AG08396 (cell line): ENCODE measurements at regions not wholly inside any gene's neighbourhood (a gene's known extent, or its start where the extent isn't known, plus 50 kb on each side); places are given as distances from the start of the nearest gene placed in this dataset.
"Not testable (repeated sequence)": the region's sequence is repeated elsewhere in the genome, so short reads cannot be mapped to it uniquely, and the experiment has no call there.

Experiments
- DNase-seq: peaks from one replicate; pipeline ENCODE4 v3.0.0; 2012; ENCODE audit warnings: low spot score, mixed read lengths

DNA sequence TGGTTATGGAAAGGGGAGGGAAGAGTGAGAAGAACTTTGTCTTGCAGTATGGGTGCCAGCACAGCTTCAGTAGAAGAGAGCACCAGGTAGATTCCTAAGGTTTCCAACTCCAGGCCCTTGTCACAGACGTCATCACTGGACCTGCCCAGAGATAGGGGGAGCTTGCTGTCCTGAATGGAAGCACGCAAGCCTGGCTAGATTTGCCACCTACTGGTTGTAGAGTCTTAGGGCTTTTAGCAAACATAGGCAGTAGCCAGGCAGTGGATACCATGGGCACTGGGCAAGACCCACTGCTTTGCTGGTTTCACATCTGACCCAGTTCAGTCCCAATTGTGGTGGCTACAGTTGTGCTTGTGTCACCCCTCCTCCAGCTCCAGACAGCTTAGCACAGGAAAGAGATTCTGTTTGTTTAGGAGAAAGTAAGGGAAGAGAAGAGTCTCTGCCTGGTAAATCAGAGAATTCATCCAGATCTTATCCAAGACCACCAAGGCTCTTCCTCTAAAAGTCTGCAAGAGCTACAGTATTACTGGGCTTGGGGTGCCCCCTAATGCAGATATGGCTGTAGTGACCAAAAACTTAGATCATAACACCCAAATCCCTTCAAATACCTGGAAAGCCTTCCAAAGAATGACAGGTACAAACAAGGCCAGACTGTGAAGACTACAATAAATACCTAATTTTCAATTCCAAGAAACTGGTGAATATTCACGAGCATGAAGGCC is 158.9 kb downstream of the HINT1 start:
- no peak for DNase-seq

DNA sequence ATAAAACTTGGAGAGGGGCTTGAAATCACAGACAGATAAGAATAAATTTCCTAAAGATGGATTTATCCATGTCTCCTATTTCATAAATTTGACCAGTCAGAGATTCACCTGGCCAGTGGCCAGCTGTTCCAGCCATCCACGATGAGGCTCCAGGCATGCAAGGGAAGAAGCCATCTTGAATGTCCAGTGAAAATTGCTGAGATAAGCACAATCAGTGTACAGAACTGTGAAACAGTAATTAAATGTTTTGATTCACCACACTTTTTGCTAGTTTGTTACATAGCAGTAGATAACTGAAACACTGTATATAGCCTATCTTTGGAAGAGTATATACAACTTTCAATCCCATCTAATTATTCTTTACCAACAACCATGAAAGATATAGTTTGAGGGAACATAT is 163.5 kb downstream of the HINT1 start:
- no peak for DNase-seq

- DNase-seq = no peak
These were observed 164.8 kb downstream of the HINT1 start for GRCh38 chr5:131000289-131000688.

- not testable (repeated sequence) for DNase-seq
These were observed 168.3 kb downstream of the HINT1 start for GRCh38 chr5:130996720-130997119.

DNA sequence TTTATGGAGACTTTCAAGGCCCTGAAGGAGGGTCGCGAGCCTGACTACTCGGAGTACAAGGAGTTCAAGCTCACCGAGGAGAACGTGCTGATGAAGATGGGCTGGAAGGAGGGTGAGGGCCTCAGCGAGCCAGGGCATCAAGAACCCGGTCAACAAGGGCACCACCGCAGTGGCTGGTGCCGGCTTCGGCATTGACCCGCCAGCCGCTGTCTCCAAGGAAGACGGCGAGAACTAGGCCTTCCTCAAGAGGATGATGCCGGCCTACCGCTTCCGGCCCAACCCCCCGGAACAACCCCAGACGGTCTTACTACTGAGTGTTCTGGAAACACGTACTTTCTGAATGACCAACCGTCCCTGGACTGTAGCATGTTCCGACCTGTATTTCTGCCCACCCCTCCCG is 169.2 kb downstream of the HINT1 start:
- DNase-seq = no peak

- no peak for DNase-seq
These were observed 169.9 kb downstream of the HINT1 start for GRCh38 chr5:130995254-130995515.

DNA sequence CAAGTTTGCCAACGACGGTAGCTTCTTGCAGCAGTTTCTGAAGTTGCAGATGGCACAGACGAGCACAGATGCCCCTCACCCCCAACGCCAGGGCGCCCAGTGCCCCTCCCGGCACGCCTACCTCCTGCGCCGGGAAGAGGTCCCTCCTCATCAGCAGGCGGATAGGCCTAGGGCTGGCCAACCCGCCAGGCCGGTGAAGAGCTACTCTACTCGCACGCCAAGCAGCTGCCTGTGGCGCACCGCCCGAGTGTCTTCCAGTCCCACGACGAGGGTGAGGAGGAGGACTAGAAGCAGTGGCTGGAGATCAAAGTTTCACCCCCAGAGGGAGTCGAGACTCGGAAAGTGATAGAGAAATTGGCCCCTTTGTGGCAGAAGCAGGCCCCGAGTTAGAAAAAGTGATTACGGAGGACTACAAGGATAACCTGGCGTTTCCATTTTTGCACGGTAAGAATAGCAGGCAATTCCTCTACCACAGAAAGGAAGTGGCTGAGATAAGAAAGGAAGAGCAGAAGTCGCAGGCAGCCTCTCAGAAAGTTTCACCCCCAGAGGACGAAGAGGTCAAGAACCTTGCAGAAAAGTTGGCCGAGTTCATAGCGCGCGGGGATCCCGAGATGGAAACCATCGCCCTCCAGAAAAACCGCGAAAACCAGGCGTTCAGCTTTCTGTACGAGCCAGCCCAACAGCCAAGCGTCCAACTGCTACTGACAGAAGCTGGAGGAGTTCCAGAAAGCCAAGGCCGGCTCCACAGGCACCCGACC is 170.4 kb downstream of the HINT1 start:
- no peak for DNase-seq

GRCh38 chr5:130992621-130993020 is 172.4 kb downstream of the HINT1 start:
- DNase-seq = no peak

DNA sequence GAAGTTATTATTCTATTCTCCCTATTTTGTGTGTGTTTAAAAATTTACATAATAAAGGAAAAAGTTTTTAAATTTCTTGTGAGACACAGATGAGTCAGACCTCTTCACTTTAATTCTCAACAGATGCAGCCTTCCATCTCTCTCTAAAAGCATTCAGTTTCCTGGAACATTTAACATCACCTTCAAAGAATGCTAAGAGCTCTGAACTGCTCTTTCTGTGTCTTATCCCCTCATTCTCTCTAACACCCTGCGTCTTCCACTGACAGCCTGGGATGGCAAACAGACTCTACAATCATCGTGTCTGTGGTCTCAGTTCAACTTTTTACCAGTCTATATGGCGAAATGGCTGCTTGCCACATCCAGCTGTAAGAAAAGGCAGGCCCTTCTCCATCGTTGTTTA is 173.0 kb downstream of the HINT1 start:
- no peak for DNase-seq

- DNase-seq = no peak
These were observed 179.3 kb downstream of the HINT1 start for GRCh38 chr5:130985776-130986175.

GRCh38 chr5:130981663-130982062 is 183.4 kb downstream of the HINT1 start:
- DNase-seq = no peak

DNA sequence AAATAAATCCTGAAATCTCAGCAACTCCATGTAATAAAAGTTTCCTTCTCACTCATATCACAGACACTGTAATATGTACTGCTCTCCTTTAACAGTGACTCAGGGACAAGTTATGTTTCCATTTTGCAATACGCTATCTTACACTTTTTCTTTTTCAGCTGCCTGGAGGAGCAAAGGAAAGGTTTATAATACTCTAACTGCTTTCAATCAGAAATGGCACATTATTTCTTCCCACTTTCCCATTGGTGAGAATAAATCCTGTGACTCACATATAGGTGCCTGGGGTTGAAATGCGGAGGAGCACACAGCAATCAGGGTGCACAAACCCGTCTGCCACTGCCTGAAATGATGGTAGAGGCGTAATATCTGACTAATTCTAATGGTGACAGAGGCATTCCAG is 186.6 kb downstream of the HINT1 start:
- DNase-seq = no peak

DNA sequence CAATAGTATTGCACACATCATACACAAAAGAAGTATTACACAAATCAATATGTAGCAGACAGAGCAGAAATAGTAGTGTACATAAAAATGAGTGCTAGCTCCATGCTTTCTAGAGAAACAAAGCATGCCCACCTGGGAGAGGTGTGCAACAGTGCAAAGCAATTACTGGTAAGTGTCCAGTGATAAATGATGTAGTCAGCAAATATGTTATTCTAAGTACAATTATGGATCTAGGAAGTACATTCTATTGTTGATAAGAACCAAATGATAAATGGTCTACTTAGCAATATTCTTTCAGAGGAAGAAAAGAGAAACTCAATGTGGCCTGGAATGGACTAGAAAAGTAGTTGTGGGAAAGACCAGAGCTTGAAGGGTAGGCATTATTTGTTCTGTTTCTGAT is 188.6 kb downstream of the HINT1 start:
- DNase-seq = no peak

- DNase-seq = no peak
These were observed 189.2 kb downstream of the HINT1 start for GRCh38 chr5:130975847-130976246.

DNA sequence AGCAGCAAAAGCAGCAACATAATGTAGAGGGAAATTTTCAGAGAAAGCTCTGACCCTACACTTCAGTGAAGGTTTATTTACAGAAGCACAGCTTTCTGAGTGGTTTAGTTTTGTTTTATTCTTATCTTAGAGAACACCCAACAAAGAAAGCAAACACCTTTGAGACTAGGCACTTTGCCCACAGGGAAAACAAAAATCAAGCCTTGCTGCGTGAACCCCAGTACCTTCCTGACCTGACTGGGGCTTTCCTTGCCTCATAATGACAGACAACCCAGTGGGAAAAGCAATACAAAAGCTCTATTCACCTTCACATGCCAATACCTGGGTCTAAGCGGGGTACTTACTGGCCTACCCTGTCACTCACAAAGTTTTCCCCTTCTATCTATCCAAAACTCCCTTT is 189.8 kb downstream of the HINT1 start:
- no peak for DNase-seq

GRCh38 chr5:130974021-130974683 is 190.9 kb downstream of the HINT1 start:
- DNase-seq = no peak

DNA sequence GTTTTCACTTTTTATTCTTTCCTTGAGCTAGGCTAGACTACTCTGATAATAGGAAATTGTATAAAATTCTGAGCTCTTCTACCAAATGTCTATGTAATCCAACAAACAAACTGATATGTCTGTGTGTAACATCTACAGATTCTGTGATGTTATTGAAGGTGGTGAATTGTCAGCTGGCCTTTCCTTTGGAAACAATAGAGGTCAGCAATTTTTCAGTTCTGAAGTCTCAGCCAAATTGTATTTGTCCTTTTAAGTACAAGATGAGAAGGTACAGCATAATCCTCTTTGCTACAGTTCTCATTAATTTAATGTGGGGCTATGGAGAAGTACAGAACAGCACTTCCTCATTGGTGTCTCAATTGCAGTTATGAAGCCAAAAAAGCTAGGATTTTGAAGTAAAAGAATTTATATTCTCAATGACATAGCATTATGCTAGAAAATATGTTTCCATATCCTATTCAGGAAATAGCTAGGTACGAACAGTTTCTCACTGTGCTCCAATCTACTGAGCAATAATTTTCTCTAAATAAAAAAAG is 198.0 kb downstream of the HINT1 start:
- no peak for DNase-seq

- no peak for DNase-seq
These were observed 199.1 kb downstream of the HINT1 start for GRCh38 chr5:130965920-130966319.

DNA sequence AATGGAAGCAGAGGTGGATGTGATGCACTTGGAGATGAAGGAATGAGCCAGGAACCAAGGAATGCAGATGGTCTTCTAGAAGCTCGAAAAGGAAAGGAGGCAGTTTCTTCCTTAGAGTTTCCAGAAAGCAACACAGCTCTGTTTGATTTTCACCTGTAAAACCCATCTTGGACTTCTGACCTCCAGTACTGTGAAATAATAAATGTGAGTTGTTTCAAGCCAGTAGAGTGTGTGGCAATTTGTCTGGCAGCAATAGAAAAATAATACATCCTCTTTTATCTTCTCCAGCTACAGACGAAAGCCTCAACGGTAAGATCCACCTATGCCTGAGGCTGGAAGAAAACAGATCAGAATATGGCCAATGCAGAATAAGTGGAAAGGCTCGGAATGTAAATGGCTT is 199.7 kb downstream of the HINT1 start:
- DNase-seq = no peak

DNA sequence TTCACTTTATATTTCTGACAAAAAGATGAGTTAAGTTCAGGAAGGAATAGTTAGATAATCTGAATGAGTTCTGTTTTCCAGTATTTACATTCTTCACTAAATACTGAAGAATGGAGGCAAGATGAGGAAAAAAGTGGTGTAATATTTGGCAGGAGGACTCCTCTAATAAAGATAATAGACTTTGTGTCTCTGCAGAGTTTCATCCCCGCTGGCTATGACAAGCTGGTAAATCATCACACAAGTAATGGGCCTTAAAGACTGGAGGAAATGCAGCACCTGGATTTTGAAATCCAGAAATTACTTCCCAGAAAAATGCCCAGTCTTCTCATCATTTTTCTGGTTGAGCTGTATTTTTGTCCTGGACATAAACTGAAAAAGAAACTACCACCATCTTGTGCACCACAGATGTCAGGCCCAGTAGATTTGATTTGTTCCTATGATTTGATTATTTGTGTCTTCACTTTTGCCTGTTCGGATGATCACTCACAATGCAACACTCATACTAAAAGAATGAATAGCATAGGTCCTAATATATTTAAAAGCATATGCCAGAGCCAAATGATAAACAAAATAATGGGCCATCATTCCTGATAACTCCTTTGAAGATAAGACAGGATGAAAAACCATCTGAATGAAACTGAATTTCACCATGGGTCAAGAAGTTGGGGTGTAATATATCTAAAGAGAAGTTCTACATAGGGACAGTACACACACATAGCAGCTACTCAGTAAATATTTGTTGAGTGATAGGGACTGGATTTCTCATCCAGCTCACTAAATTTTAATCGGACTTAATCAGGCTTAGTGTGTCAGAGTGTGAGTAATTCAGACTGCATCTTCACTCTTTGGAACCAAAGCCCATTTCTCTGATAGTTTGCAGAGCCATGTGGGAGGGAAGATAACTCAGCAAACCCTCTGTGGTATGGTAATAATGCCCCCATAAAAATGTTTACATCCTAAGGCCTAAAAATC is 200.5 kb downstream of the HINT1 start:
- DNase-seq = no peak

GRCh38 chr5:130963798-130964197 is 201.3 kb downstream of the HINT1 start:
- no peak for DNase-seq

DNA sequence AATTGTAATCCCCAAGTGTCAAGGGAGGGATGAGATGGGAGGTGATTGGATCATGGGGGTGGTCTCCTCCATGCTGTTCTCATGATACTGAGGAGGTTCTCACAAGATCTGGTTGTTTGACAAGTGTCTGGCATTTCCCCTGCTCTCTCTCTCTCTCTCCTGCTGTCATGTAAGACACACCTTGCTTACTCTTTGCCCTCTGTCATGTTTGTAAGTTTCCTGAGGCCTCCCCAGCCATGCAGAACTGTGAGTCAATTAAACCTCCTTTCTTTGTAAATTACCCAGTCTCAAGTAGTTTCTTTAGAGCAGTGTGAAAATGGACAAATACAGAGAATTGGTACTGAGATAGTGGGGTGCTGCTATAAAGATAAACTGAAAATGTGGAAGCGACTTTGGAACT is 207.9 kb downstream of the HINT1 start:
- DNase-seq = no peak
